ENCODE measurements at regions not wholly inside any gene's neighbourhood (a gene's known extent, or its start where the extent isn't known, plus 50 kb on each side); places are given as distances from the start of the nearest gene placed in this dataset.

- TF ChIP-seq POLR2A (IDR thresholded peaks at IDR 0.05) (no peak), CTCF (IDR thresholded peaks at IDR 0.05 in 4 of 5, conservative IDR thresholded peaks at IDR 0.05 in 1 of 5) (no peak)
These were observed 151.9 kb upstream of the CMC1 start for GRCh38 chr3:28089527-28089897.

Data from gastrocnemius medialis (tissue), 4 donors.